Endothelial cell of umbilical vein (primary cell): ENCODE measurements at regions not wholly inside any gene's neighbourhood (a gene's known extent, or its start where the extent isn't known, plus 50 kb on each side); places are given as distances from the start of the nearest gene placed in this dataset.

ENCODE experiments used
- BruUV-seq: library from RNA; stranded (reverse); fragments of 400-500 nt; replicated peaks from 2 replicates; lab custom pipeline; 2021; lab: Mats Ljungman, UMichigan
- CTCF ChIA-PET: fragments of 300-600, 350-600 bp; sonication (Branson Sonifier 250); formaldehyde crosslinking; loops from one replicate; lab custom pipeline; 2021; ENCODE audit warnings: antibody characterized with exemption, inconsistent platforms; lab: Charles Lee
- POLR2A ChIA-PET: fragments of 300-600, 350-600 bp; sonication (Branson Sonifier 250); formaldehyde crosslinking; loops from one replicate; lab custom pipeline; 2021; ENCODE audit warnings: antibody characterized with exemption, inconsistent platforms; lab: Charles Lee
- DNase-seq: peaks from one replicate; pipeline ENCODE4 v3.0.0-alpha.2; 2011; ENCODE audit warnings: low read depth, low spot score
- FAIRE-seq: peaks from 2 replicates; lab custom pipeline; 2011; peaks lifted over from hg19 to GRCh38; lab: Jason Lieb, UNC
- H2AFZ ChIP-seq: 2 replicates; pipeline ENCODE4 v1.6.0; 2012; ENCODE audit warnings: low read depth, low read length, control low read depth, inconsistent platforms
- H3K27ac ChIP-seq: 2 replicates; pipeline ENCODE4 v1.5.1; 2011; ENCODE audit warnings: low read depth, mild to moderate bottlenecking, control low read depth, low read length, moderate library complexity; ENCODE audit not compliant: insufficient read depth
- H3K27me3 ChIP-seq, 2 experiments: 2 replicates each; pipeline versions ENCODE4 v1.6.0 to v1.6.1; 2011; ENCODE audit warnings: low read length in 2 of 2, mixed read lengths in 1 of 2; ENCODE audit not compliant: control insufficient read depth in 2 of 2, insufficient read depth in 2 of 2
- H3K36me3 ChIP-seq, 2 experiments: 2 replicates in 1 of 2; 3 replicates in 1 of 2; pipeline ENCODE4 v1.5.1; 2011; ENCODE audit warnings: low read length in 2 of 2, mild to moderate bottlenecking in 1 of 2, moderate library complexity in 1 of 2; ENCODE audit not compliant: control insufficient read depth in 2 of 2, insufficient read depth in 2 of 2; ENCODE audit errors: extremely low read depth in 1 of 2
- H3K4me1 ChIP-seq: 3 replicates; pipeline ENCODE4 v1.5.1; 2011; ENCODE audit warnings: mild to moderate bottlenecking, low read length; ENCODE audit not compliant: control insufficient read depth, insufficient read depth; ENCODE audit errors: extremely low read depth
- H3K4me2 ChIP-seq: 2 replicates; pipeline ENCODE4 v1.6.1; 2011; ENCODE audit warnings: low read length, control low read depth, mixed read lengths; ENCODE audit not compliant: insufficient read depth
- H3K4me3 ChIP-seq, 3 experiments: fragments of 200-600 bp in 1 of 3; sonication (generic), shearing (Covaris generic) in 1 of 3; replicated peaks in 1 of 3; 2 replicates each; pipeline ENCODE4 v1.5.1; 2011 to 2016; ENCODE audit warnings: control low read depth in 3 of 3, low read length in 3 of 3, mild to moderate bottlenecking in 2 of 3, inconsistent platforms in 1 of 3, low read depth in 1 of 3, moderate library complexity in 1 of 3; ENCODE audit not compliant: insufficient read depth in 1 of 3
- H3K79me2 ChIP-seq: 2 replicates; pipeline ENCODE4 v1.6.0; 2012; ENCODE audit warnings: low read length, inconsistent platforms; ENCODE audit not compliant: control insufficient read depth, insufficient read depth
- H3K9ac ChIP-seq: replicated peaks from 2 replicates; pipeline ENCODE3; 2011; ENCODE audit warnings: low read length, control low read depth; ENCODE audit not compliant: insufficient read depth; ENCODE audit errors: extremely low read depth
- H3K9me1 ChIP-seq: replicated peaks from 3 replicates; pipeline ENCODE4 v1.6.0; 2011; ENCODE audit warnings: mild to moderate bottlenecking, low read length; ENCODE audit not compliant: control insufficient read depth, insufficient read depth; ENCODE audit errors: extremely low read depth
- H3K9me3 ChIP-seq: replicated peaks from 2 replicates; pipeline ENCODE4 v1.5.1; 2012; ENCODE audit warnings: low read length, inconsistent platforms; ENCODE audit not compliant: control insufficient read depth, insufficient read depth
- H4K20me1 ChIP-seq: replicated peaks from 2 replicates; pipeline ENCODE3; 2011; ENCODE audit warnings: mild to moderate bottlenecking, low read length; ENCODE audit not compliant: control insufficient read depth, insufficient read depth; ENCODE audit errors: extremely low read depth
- EZH2 ChIP-seq: IDR thresholded peaks from 2 replicates; pipeline ENCODE4 v1.6.1; 2012; ENCODE audit warnings: borderline replicate concordance, low read depth, mild to moderate bottlenecking, moderate library complexity, low read length, inconsistent platforms; ENCODE audit not compliant: severe bottlenecking
- FOS ChIP-seq: IDR thresholded peaks from 2 replicates; pipeline ENCODE4 v1.6.1; 2011; ENCODE audit warnings: mild to moderate bottlenecking, low read length, moderate library complexity, borderline replicate concordance; ENCODE audit not compliant: insufficient read depth
- GATA2 ChIP-seq: IDR thresholded peaks from 2 replicates; pipeline ENCODE4 v1.7.0; 2011; ENCODE audit warnings: low read depth, mild to moderate bottlenecking, moderate library complexity, mixed read lengths, low read length; ENCODE audit not compliant: insufficient read length, insufficient read depth
- JUN ChIP-seq: IDR thresholded peaks from 2 replicates; pipeline ENCODE4 v1.6.1; 2011; ENCODE audit warnings: borderline replicate concordance, low read depth; ENCODE audit not compliant: insufficient read length, insufficient read depth
- MYC ChIP-seq: IDR thresholded peaks from one replicate; pipeline ENCODE4 v1.6.1; 2011; ENCODE audit warnings: mild to moderate bottlenecking, low read depth, low read length
- POLR2A ChIP-seq: IDR thresholded peaks from 2 replicates; pipeline ENCODE4 v1.6.1; 2012; ENCODE audit warnings: low read depth, mild to moderate bottlenecking, control low read depth, low read length
- POLR2AphosphoS5 ChIP-seq: IDR thresholded peaks from 2 replicates; pipeline ENCODE4 v1.6.1; 2012; ENCODE audit warnings: low read depth, mild to moderate bottlenecking, control low read depth, low read length, moderate library complexity; ENCODE audit not compliant: insufficient read depth
- dilution Hi-C: fragments of 300-500 bp; cut with MboI; formaldehyde crosslinking; loops from one replicate; pipeline ENCODE4 v1.15.0; 2019; ENCODE audit warnings: low sequenced_read_pairs; ENCODE audit not compliant: extremely low pct_ligation_motif_present
- intact Hi-C: fragments of 100-400 bp; cut with micrococcal nuclease; formaldehyde crosslinking; loops from one replicate; pipeline ENCODE4 v1.10.0; 2022
- TF ChIP-seq, protein P1 (sequence below): IDR thresholded peaks from 2 replicates; pipeline ENCODE4 v1.6.1; 2011; ENCODE audit not compliant: insufficient read depth, insufficient read length
- TF ChIP-seq, protein P2 (sequence below), 2 donors: IDR thresholded peaks; 1 replicate in 1 of 2; 2 replicates in 1 of 2; pipeline ENCODE4 v1.5.1; 2011; ENCODE audit warnings: low read length in 2 of 2, mild to moderate bottlenecking in 2 of 2, moderate library complexity in 2 of 2, control low read depth in 1 of 2, inconsistent platforms in 1 of 2, low read depth in 1 of 2; ENCODE audit not compliant: insufficient read depth in 1 of 2; ENCODE audit errors: extremely low read depth in 1 of 2

DNA sequence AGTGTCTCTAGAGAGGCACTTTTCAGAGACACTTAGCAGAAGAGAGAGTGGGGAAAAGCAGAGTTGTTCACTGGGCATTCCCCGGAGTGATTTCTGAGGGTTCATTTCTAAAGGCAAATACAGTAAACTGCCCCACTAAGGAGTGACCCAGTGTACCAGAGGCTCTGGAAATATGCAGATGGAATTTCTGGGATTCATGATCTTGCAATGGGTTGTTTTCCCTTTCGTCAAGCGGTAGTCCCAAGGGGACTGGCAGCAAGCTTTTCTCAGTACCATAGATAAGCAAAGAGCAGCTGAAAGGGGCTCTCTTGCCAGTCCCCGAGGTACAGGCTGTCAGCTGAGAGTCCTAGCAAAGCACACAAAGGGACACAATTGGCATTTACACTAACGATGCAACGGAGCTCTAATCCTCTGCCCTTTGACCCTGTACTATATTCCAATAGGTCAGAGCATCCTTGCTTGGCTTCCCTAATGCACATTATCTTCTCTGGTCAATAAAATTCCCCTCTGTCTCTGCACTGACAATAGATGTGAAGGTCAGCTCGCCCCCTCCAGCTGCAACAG is 155.6 kb downstream of the SEMA6D start:
- H3K27me3 ChIP-seq: no peaks in the 10 kb centered on the region
- no peak overlapping the region for H2AFZ ChIP-seq
- H3K4me3 ChIP-seq: no peak overlapping the region
- peaks cover 5% of the 10 kb centered on the region for H3K4me1 ChIP-seq
- FAIRE-seq (no peak), DNase-seq (no peak)
- H3K36me3 ChIP-seq: no peaks in the 10 kb centered on the region
- H3K4me2 ChIP-seq: no peak overlapping the region
- no peaks in the 10 kb centered on the region for H3K79me2 ChIP-seq
- no peaks in the 10 kb centered on the region for H3K9me1 ChIP-seq
- no peaks in the 10 kb centered on the region for H3K9me3 ChIP-seq
- H3K9ac ChIP-seq: no peak overlapping the region
- no peak overlapping the region for H3K27ac ChIP-seq
- BruUV-seq: no TSS peak
- intact Hi-C loops (no loop called here), dilution Hi-C loops (no loop called here)
- TF ChIP-seq EZH2 (no peak), POLR2AphosphoS5 (no peak), FOS (no peak), MYC (no peak), JUN (no peak), POLR2A (no peak), GATA2 (no peak)
- TF ChIP-seq, protein P1, sequence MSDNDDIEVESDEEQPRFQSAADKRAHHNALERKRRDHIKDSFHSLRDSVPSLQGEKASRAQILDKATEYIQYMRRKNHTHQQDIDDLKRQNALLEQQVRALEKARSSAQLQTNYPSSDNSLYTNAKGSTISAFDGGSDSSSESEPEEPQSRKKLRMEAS: no peak
- TF ChIP-seq, protein P2, sequence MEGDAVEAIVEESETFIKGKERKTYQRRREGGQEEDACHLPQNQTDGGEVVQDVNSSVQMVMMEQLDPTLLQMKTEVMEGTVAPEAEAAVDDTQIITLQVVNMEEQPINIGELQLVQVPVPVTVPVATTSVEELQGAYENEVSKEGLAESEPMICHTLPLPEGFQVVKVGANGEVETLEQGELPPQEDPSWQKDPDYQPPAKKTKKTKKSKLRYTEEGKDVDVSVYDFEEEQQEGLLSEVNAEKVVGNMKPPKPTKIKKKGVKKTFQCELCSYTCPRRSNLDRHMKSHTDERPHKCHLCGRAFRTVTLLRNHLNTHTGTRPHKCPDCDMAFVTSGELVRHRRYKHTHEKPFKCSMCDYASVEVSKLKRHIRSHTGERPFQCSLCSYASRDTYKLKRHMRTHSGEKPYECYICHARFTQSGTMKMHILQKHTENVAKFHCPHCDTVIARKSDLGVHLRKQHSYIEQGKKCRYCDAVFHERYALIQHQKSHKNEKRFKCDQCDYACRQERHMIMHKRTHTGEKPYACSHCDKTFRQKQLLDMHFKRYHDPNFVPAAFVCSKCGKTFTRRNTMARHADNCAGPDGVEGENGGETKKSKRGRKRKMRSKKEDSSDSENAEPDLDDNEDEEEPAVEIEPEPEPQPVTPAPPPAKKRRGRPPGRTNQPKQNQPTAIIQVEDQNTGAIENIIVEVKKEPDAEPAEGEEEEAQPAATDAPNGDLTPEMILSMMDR (IDR thresholded peaks at IDR 0.05; ENCODE audit: extremely low read depth in 1 of 2, insufficient read depth in 1 of 2, low read depth in 1 of 2, low read length in 2 of 2): no peak
- POLR2A ChIA-PET: no interaction called here
- no peaks in the 10 kb centered on the region for H4K20me1 ChIP-seq
- CTCF ChIA-PET: interaction anchor here (2.0 kb wide), 1 partner anchor 677 kb away, joined by 4 read pairs; no protein-coding TSS in a partner anchor
